ENCODE measurements at regions not wholly inside any gene's neighbourhood (a gene's known extent, or its start where the extent isn't known, plus 50 kb on each side); places are given as distances from the start of the nearest gene placed in this dataset.

- TF ChIP-seq CTCF (IDR thresholded peaks at IDR 0.05) = no peak
- TF ChIP-seq EZH2 (IDR thresholded peaks at IDR 0.05; ENCODE audit: borderline replicate concordance, insufficient read depth, low read depth, low read length, poor library complexity, severe bottlenecking) = no peak
Measured at GRCh38 chr12:87608321-87608720, 420.9 kb downstream of the C12orf50 start.

All from B cell (primary cell).